GM21786 (cell line): ENCODE measurements at regions not wholly inside any gene's neighbourhood (a gene's known extent, or its start where the extent isn't known, plus 50 kb on each side); places are given as distances from the start of the nearest gene placed in this dataset.
"Not testable (repeated sequence)": the region's sequence is repeated elsewhere in the genome, so short reads cannot be mapped to it uniquely, and the experiment has no call there.

Experiments used
- ATAC-seq: cut with Tn5 transposase; IDR thresholded peaks from one replicate; pipeline ENCODE4 v1.9.1; 2021; ENCODE audit not compliant: unreplicated experiment

DNA sequence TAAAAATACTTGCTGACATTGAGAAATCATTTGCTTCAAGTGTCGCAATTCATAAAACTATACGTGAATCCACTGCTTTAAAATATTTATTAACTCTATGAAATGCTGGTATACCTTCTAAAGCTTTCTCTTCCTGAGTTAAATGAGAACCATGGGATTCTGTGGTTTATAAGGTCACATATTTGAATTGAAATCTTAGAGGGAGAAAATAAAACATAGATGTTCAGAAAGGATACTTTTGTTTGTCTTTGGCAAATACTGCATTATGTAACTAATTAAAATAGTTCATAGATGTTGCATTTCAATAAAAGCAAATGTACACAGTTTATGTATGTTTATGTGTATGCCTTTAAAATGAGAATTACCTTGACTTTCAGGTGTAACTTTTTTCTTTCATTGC is 250.1 kb downstream of the FAM170A start:
- no peak for ATAC-seq

DNA sequence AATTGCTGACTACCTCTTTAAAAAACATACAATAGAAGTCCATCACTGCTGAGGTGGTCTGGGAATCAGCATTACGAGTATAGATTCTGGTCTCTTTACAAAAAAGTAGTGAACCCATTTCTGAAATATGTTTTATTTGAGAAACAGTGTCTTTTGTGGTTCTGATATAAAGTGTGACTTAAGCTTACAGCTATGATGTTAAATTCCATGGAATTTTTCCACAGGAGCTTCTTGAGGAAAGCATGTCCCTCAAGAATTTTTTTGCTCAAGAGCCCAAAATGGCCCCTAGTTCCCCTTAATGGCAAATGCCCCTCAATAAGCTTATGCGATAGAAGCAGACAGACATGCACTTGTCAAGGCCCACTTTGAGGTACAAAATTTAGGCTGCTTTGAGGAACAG is 265.7 kb downstream of the FAM170A start:
- no peak for ATAC-seq

DNA sequence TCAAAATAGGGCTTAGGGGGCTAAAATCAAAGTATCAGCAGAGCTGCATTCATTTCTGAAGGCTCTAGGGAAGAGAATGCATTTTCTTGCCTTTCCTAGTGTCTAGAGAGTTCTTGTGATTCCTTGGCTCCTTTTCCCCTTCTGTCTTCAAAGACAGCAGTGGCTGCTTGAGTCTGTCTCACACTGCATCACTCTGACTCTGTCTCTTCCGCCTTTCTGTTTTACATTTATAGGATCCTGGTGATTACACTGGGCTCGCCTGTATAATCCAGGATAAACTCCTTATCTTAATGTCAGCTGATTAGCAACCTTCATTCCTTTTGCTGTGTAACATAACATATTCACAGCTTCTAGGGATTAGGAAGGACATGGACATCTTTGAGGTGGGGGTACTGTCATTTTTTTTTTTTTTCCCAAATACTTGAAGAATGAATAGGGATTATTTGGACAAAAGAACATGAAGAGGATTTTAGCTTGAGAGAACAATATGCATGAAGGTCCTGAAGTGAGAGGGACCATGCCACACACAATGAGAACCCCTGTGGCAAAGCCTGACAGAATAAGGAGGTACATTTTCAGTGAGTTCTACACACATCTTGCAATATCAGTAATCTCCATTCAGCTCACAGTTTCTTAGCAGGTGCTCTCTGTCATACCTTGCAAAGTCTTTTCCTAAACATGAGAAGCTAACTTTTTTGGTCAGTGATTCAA is 267.6 kb downstream of the FAM170A start:
- no peak for ATAC-seq

DNA sequence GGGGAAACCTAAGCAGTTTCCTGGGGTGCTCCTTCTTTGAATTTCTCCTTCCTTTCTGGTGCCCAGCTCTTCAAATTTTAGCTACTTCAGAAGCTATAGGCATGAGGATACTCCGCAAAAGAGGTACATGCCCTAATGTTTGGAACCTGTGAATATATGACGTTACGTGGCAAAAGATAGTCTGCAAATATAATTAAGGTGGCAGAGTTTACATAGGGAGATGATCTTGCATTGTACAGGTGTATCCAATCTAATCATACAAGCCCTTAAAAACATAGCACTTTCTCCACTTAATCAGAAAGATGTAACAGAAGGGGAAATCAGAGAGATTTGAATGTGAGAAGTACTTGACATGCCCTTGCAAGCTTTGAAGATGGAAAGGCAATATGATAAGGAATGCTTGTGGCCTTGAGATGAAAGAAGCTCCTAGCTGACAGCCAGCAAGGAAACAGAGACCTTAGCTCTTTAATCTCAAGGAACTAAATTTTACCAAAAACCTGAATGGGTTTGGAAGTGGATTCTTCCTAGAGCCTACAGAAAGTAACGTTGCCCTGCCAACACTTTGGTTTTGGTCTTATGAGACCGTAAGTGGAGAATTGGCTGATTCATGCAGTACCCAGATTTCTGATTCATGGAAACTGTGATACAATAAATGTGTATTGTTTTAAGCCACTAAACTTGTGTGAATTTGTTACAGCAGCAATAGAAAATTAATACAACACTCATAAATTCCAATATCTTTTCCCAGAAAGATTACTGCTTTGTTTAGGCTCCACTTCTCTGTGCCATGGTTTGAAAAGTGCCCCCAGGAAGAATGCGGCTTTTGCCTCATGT is 268.4 kb downstream of the FAM170A start:
- ATAC-seq: no peak

DNA sequence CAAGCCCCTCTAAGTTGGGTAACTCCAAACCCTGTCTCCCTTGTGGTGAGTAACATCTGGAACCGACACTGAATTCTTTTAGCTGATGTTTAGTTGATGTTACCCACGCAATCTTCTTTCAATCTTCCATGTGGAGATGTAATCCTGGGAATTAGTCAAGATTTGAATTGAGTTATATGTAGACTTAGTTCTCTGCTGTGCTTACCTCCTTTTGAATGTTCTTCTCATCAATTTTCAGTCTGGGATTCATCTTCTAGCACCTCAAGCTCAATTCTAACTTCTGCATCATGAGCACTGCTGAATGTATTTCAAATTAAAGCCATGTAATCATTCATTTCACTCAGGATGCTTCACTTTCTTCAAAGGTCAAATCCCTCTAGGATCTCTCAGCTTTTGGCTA is 270.6 kb downstream of the FAM170A start:
- no peak for ATAC-seq

DNA sequence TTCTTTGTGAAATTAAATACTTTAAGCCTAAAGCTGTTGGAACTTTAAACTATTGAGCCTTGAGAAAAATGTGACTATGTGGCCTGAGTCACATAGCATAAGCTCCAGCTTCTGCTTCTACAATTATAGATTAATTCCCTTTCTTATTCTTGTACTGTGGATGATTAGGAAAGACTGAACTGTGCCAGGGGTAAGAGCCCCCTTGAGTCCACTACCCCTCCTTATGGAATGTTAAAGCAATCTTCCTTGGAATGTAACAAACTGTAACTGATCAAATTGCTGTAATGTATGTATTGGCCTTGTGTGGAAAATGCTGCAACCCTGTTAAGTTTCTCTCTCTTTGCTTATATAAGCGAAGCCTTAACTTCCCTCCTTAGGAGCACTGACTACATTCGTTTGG is 273.2 kb downstream of the FAM170A start:
- no peak for ATAC-seq

DNA sequence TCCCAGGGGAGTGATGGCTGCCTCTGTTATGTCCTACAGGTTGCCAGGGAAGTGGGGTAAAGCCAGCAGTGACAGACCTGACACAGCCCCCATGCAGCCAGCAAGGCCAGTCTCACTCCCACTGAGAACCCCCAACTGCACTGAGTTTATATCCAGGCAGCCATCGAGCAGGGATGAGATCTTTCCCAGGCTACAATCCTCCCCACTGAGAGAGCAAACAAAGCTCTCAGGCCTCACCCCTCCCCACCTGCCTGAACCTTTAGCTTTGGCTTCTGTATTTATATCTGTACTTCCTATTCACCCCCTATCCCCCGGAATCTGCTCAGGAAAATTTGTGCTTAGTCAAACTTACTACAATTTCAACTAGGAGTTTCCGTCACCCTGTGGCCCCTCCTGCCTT is 284.1 kb downstream of the FAM170A start:
- no peak for ATAC-seq

DNA sequence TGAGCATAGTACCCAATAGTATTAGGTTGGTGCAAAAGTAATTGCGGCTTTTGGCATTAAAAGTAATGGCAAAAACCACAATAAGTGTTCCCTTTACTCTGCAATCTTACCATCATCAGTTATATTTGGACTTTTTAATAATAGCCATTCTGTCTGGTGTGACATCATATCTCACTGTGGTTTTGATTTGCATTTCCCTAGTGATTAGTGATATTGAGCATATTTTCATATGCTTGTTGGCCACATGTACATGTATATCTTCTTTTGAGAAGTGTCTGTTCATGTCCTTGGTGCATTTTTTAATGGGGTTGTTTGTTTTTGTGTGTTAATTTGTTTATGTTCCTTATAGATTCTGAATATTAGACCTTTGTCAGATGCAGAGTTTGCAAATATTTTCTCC is 289.9 kb downstream of the FAM170A start:
- ATAC-seq: no peak

DNA sequence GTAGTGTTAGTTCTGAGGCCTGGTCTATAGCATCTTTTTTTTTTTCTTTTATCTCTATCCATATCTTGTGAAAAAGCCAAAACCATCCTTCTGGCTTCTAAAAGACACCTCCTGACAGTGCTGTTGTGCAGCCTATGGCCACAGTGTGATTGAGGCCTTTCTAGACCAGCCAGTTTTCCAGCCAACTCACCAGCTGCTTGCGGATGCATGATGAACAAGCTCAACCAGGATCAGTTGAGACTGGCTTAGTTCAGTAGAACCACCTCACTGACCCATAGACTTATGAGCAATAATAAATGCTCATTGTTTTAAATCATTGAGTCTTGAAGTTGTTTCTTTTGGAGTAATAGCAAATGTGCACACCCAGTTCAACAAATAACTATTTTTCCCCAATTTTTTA is 296.9 kb downstream of the FAM170A start:
- no peak for ATAC-seq

DNA sequence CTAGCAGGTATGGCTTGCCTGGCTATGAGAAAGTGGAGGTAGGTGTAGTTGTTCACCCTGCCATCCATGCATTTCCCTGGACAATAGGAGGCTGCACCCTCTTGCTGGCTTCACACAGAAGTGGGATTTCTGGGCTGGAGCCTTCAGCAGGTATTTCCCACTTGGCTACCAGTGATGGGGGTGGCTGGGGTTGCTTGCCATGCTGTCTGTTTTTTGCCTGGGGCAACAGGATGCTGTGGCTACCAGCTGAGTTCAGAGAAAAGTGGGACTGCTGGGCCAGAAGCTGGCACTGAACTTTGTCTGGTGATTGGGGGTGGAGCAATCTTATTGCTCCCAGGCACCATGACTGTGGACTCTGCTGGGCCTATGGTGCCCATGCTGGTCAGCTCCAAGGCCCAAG is 299.6 kb downstream of the FAM170A start:
- no peak for ATAC-seq

DNA sequence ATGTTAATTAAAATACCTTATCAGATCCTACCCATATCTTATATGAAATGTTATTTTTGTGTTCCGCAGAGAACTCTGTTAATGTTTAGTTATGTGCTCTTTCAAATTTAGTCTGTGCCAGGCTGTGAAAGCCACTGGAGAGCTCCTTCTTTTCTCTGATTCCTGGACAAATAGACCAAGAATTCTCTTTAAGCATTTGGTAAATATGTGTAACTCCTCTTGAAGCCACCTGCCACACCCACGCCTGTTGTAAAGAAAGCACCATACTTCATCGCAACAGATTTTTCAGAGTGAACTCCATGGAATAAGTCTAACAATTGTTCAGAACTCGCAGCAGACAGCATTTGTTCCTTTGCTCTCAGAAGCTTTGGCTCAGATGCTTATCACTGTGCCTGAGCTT is 301.1 kb downstream of the FAM170A start:
- no peak for ATAC-seq

DNA sequence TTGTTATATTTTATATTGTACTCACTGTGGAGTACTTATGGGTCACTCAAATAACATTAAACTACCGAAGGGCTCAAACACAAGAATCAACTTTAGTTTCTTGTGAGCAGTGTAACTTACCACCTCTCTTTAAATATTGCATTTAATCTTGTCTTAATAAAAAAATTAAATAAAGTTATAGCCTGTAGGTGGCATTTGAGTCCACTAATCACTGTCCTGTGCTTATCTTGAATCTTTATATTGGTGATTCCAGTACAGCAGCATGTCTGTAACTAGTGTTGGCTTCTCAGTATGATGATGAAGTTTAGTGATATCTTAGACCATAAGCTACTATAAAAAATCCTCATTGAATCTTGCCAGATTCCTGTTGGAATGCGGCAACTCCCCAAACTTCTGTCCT is 313.8 kb downstream of the FAM170A start:
- ATAC-seq: no peak

DNA sequence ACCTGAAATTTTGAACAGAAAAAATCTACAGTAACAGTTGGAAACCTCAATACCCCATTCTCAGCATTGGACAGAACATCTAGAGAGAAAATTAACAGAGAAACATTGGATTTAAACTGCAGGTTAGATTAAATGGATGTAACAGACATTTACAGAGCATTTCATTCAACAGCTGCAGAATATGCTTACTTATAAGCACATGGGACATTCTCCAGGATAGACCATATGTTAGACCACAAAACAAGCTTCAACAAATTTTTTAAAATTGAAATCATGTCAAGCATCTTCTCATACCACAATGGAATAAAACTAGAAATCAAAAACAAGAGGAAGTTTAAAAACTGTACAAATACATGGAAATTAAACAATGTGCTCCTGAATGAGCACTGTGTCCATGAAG is 316.3 kb downstream of the FAM170A start:
- ATAC-seq: no peak

DNA sequence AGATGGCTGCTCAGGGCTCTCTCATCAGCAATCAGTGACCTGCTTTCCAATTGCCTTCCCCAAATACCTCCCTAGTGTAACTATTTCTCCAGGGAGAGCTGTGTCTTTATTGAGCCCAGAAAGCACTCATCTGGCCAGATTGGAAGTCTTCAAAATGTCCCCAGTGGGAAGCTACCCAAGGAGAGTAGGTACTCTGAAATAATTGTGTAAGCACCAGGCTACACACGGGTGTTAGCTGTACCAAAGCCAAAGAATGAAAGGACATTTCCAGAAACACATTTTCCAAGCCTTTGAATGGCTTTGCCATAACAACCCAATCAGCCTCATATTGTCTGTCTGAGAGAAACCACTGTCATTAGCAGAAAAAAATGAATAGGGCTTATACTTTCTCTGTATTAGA is 318.8 kb downstream of the FAM170A start:
- no peak for ATAC-seq

DNA sequence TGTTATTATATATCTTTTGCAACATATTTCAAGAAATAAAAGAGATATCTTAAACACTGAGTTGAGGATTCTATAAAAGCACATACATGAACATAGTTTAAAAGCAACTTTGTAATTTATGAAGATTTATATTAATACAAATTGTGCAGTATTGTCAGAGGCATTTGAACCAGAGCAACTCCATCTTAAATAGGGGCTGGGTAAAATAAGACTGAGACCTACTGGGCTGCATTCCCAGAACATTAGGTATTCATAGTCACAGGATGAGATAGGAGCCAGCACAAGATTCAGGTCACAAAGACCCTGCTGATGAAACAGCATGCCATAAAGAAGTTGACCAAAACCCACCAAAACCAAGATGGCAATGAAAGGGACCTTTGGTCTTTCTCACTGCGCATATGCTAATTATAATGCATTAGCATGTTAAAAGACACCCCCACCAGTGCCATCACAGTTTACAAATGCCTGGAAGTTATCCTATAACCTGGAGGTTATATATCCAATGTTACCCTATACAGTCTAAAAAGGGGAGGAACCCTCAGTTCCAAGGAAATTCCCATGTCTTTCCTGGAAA is 320.2 kb downstream of the FAM170A start:
- ATAC-seq: no peak

DNA sequence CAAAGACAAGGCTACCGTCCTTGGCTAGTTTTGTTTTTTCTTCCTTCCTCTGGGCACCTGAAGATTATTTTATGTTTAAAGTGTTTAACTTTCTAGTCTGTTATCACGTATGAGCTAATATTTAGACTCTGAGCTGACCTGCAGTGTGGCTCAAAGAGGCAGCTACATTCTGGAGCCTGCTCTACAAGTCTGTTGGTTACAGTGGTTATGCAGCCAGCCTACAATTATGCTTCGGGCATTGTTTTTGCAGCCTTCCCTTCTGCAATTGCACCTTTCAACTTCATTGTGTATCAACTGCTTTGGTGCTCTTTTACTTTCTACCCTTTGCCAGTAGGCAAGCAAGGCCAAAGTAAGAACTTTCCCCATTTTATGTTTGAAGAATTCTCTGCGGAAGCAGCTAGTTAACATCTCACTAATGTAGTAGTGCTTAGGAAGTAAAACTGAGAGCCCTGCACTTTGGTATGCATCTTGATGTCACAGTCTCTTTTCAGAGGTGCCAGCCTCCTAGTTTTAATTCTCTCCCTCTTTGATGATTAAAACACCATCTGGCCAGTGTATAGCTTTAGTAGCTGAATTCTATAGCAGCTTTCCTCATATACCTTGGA is 322.1 kb downstream of the FAM170A start:
- ATAC-seq: no peak

DNA sequence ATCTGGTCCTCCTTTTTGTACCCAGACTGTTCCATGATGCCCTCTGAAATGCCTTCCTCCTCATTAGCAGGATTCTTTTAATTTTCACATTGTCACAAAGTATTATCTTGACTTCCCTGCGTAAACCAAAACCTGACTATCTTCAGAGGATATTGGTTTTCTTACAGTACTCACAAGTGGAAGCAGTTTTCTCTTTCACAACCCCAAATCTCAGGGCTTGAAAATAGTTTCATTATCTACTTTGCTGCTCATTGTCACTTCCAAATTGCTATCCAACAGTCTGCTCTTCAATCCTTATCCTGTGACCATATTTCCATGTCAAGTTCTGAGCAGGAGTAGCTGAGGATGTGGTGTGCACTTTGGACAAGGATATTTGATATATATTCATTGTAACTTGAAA is 324.1 kb downstream of the FAM170A start:
- no peak for ATAC-seq

DNA sequence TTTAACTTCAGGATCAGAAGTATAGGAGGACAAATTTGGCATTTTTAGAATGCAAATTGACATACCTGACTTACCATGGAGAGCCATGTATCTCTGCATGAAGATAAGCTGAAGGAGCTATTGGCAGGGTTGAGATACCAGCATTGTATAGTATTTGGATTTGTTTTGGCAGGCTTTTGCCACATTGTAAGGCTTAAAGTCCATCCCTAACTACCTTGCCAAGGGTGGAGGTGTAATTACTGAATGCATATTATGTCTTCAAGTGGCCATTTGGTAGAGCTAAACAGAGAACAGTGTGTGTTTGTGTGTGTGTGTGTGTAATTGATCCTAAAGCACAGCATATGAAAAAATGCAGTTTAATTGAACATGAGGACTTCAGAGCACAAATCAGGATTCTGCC is 324.7 kb downstream of the FAM170A start:
- ATAC-seq: no peak

DNA sequence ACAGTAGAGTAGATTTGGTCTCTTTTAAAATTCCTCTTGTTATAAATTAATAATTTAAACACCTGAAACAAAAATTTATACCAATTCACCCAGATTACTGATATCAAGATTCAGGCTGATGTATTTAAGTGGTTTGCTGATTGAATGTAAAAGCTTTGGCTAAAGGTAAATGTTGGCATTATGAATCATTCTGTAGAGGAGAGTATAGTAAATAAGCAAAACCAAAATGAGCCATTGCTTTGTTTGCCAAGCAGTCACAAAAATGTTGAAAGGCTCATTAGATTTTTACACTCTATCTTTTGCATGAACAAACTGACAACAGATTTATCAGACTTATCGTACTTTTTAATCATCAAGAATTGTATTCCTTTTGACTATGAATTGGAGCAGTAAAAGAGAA is 332.6 kb downstream of the FAM170A start:
- ATAC-seq: no peak

DNA sequence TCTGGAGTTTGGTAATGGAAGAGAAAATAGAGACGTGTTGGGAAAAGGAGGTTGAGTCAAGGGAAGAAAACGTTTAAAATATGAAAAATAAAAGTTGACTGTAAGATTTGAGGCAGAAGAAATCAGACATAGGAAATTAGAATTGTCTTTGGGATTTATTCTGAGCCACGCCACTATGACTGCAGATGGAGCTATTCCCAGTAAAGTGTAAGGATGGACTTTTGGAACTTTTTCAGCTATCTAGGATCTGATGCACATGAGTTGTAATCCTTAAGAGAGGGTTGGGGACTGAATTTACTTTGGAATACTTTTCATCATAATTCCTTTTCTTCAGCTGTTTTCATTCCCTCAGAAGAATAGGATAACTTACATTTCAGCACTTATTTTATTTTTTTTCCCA is 336.7 kb downstream of the FAM170A start:
- ATAC-seq: no peak

DNA sequence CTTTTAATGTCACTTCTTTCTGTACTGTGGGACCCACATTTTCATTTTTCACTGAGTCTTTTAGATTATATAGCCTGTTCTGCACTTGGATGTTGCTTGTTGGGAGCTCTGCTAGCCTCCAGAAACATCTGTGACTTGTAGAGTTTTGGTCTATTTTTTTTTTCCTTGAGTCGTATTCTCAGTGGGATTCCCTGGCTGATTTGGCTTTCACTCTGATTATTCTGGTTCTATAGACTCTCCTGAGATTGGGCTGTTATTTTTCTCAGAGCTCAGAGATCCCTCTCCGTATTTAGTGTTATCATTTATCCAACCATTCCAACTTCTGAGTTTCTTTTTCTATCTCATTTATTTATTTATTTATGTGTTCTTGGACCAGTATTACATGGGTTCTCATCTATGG is 339.3 kb downstream of the FAM170A start:
- no peak for ATAC-seq

DNA sequence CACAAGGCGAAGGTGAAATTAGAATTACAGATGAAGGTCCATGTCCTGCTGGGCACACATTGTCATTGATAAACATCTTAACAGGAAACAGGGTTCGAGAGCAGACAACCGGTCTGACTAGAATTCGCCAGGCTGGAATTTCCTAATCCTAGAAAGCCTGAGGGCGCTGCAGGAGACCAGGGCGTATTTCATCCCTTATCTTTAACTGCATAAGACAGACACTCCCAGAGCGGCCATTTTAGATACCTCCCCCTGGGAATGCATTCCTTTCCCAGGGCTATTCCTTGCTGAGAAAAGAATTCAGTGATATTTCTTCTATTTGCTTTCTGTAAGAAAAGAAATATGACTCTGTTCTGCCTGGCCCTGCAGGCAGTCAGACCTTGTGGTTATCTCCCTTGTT is 357.7 kb downstream of the FAM170A start:
- ATAC-seq: not testable (repeated sequence)
